Right ventricle myocardium superior (tissue), 1 donor: ENCODE measurements at regions not wholly inside any gene's neighbourhood (a gene's known extent, or its start where the extent isn't known, plus 50 kb on each side); places are given as distances from the start of the nearest gene placed in this dataset.
A peak's percentile ranks its signal among the peaks of the same experiment; 100 is the strongest.

Source experiments
- ATAC-seq: fragments of 200-7000 bp; cut with Tn5 transposase; one replicate; pipeline ENCODE4 v1.9.1; 2020; ENCODE audit warnings: mild to moderate bottlenecking; ENCODE audit not compliant: poor library complexity
- DNase-seq: peaks from one replicate; pipeline ENCODE4 v3.0.0-alpha.2; 2020
- intact Hi-C: fragments of 100-400 bp; cut with DNase I; formaldehyde crosslinking; loops from one replicate; pipeline ENCODE4 v1.11.2; 2022
- donor health status: DM: no; HTN: yes; CAD: no; lungs with severe emphysema.

- intact Hi-C loops = no loop called here
- DNase-seq (no peak), ATAC-seq (no peak)
These were observed 623.6 kb upstream of the FZD8 start for GRCh38 chr10:36265741-36266140.

- DNase-seq (no peak), ATAC-seq (no peak)
- intact Hi-C loops = no loop called here
These were observed 621.8 kb upstream of the FZD8 start for GRCh38 chr10:36263871-36264270.

- DNase-seq (no peak), ATAC-seq (peak; percentile 15)
- intact Hi-C loops = no loop called here
These were observed 614.9 kb upstream of the FZD8 start for GRCh38 chr10:36256948-36257356.

GRCh38 chr10:36256166-36256565 lies 614.1 kb upstream of the FZD8 start:
- intact Hi-C loops = no loop called here
- ATAC-seq = no peak
- no peak for DNase-seq

- DNase-seq = peak; percentile 82
- ATAC-seq = peak; percentile 75
- intact Hi-C loops = no loop called here
These were observed 612.1 kb upstream of the FZD8 start for GRCh38 chr10:36254199-36254598.

GRCh38 chr10:36253731-36254130 lies 611.6 kb upstream of the FZD8 start:
- intact Hi-C loops = no loop called here

GRCh38 chr10:36251068-36251467 lies 609.0 kb upstream of the FZD8 start:
- ATAC-seq = no peak
- intact Hi-C loops = no loop called here
- no peak for DNase-seq

More at GRCh38 chr10:36253731-36254130, 611.6 kb upstream of the FZD8 start:
- DNase-seq (no peak), ATAC-seq (no peak)

GRCh38 chr10:36248304-36248981 lies 606.3 kb upstream of the FZD8 start:
- intact Hi-C loops = no loop called here
- ATAC-seq (no peak), DNase-seq (no peak)

GRCh38 chr10:36247478-36247877 lies 605.4 kb upstream of the FZD8 start:
- intact Hi-C loops = no loop called here
- DNase-seq = no peak
- no peak for ATAC-seq

GRCh38 chr10:36236931-36237330 lies 594.8 kb upstream of the FZD8 start:
- intact Hi-C loops = no loop called here
- no peak for ATAC-seq
- DNase-seq = no peak

- ATAC-seq (no peak), DNase-seq (no peak)
- intact Hi-C loops = no loop called here
These were observed 594.2 kb upstream of the FZD8 start for GRCh38 chr10:36236341-36236740.

- intact Hi-C loops = no loop called here
- no peak for DNase-seq
- ATAC-seq = no peak
These were observed 590.8 kb upstream of the FZD8 start for GRCh38 chr10:36232935-36233334.

GRCh38 chr10:36224431-36224985 lies 582.4 kb upstream of the FZD8 start:
- intact Hi-C loops = no loop called here
- ATAC-seq (no peak), DNase-seq (no peak)

- intact Hi-C loops = no loop called here
- DNase-seq (no peak), ATAC-seq (no peak)
These were observed 579.0 kb upstream of the FZD8 start for GRCh38 chr10:36221101-36221500.

GRCh38 chr10:36220151-36220550 lies 578.1 kb upstream of the FZD8 start:
- no peak for ATAC-seq
- DNase-seq = no peak
- intact Hi-C loops = no loop called here

- intact Hi-C loops = no loop called here
- DNase-seq (no peak), ATAC-seq (no peak)
These were observed 569.8 kb upstream of the FZD8 start for GRCh38 chr10:36211856-36212255.

- intact Hi-C loops = no loop called here
- DNase-seq (no peak), ATAC-seq (no peak)
These were observed 567.4 kb upstream of the FZD8 start for GRCh38 chr10:36209480-36209879.

GRCh38 chr10:36202881-36203280 lies 560.8 kb upstream of the FZD8 start:
- no peak for ATAC-seq
- no peak for DNase-seq
- intact Hi-C loops = no loop called here

- ATAC-seq = no peak
- no peak for DNase-seq
- intact Hi-C loops = no loop called here
These were observed 558.5 kb upstream of the FZD8 start for GRCh38 chr10:36200577-36200976.

- ATAC-seq (no peak), DNase-seq (no peak)
- intact Hi-C loops = no loop called here
These were observed 556.2 kb upstream of the FZD8 start for GRCh38 chr10:36198322-36198721.

GRCh38 chr10:36195364-36195763 lies 553.3 kb upstream of the FZD8 start:
- no peak for DNase-seq
- intact Hi-C loops = no loop called here
- no peak for ATAC-seq
